Fibroblast of the aortic adventitia (primary cell): ENCODE measurements at regions not wholly inside any gene's neighbourhood (a gene's known extent, or its start where the extent isn't known, plus 50 kb on each side); places are given as distances from the start of the nearest gene placed in this dataset.
A peak's percentile ranks its signal among the peaks of the same experiment; 100 is the strongest.
"Not testable (repeated sequence)": the region's sequence is repeated elsewhere in the genome, so short reads cannot be mapped to it uniquely, and the experiment has no call there.

Experiments used
- DNase-seq: peaks from one replicate; pipeline ENCODE4 v3.0.0-alpha.2; 2010; ENCODE audit warnings: low read depth
- H3K4me3 ChIP-seq: 2 replicates; pipeline ENCODE4 v1.5.1; 2011; ENCODE audit warnings: low read depth, mild to moderate bottlenecking, control low read depth, low read length, moderate library complexity
- TF ChIP-seq, protein P1 (sequence below): IDR thresholded peaks from 2 replicates; pipeline ENCODE4 v1.5.1; 2011; ENCODE audit warnings: mild to moderate bottlenecking, low read length, control low read depth, inconsistent platforms; ENCODE audit not compliant: insufficient read depth

DNA sequence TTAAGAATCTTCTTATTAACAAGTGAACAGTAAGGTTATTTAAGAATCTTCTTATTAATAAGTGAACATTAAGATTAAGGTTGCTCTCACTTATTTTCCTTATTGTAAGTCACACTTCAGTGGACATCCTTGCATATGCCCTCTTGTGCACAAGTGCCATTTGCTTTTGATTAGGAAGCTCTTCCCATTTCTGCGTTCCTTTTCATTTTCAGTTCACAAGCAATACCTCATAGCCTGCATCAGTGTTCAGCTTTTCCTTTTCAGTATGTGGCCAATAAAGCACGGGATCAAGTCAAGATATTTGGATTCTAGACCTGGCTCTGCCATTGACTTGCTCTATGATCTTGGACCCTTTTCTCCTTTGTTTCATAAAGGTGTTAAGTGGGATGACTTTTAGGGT is 158.7 kb downstream of the DISP1 start:
- DNase-seq, result no peak

DNA sequence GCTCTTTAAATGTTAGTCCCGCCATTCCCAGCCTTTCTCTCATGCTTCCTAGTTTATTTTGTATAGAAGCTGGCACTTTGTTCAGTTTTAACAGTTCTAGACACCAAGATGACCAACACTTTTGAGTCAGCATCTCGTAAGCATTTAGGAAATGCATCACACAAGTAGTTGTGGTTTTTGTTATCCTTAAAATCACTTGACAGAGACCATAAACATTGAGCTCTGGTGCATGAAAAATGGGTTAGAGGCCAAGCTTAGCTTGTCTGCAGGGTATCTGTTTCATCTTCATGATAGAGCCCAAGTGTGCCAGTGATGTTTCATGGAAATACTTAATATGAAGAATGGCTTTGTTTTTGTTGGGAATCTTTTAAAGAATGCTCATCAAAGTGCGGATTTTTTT is 159.7 kb downstream of the DISP1 start:
- TF ChIP-seq, protein P1, sequence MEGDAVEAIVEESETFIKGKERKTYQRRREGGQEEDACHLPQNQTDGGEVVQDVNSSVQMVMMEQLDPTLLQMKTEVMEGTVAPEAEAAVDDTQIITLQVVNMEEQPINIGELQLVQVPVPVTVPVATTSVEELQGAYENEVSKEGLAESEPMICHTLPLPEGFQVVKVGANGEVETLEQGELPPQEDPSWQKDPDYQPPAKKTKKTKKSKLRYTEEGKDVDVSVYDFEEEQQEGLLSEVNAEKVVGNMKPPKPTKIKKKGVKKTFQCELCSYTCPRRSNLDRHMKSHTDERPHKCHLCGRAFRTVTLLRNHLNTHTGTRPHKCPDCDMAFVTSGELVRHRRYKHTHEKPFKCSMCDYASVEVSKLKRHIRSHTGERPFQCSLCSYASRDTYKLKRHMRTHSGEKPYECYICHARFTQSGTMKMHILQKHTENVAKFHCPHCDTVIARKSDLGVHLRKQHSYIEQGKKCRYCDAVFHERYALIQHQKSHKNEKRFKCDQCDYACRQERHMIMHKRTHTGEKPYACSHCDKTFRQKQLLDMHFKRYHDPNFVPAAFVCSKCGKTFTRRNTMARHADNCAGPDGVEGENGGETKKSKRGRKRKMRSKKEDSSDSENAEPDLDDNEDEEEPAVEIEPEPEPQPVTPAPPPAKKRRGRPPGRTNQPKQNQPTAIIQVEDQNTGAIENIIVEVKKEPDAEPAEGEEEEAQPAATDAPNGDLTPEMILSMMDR, result no peak
- peak; percentile 96 for DNase-seq
- no peak overlapping the region for H3K4me3 ChIP-seq

More for the DNA sequence above, 158.7 kb downstream of the DISP1 start:
- no peak overlapping the region for H3K4me3 ChIP-seq
- TF ChIP-seq, protein P1, result no peak

DNA sequence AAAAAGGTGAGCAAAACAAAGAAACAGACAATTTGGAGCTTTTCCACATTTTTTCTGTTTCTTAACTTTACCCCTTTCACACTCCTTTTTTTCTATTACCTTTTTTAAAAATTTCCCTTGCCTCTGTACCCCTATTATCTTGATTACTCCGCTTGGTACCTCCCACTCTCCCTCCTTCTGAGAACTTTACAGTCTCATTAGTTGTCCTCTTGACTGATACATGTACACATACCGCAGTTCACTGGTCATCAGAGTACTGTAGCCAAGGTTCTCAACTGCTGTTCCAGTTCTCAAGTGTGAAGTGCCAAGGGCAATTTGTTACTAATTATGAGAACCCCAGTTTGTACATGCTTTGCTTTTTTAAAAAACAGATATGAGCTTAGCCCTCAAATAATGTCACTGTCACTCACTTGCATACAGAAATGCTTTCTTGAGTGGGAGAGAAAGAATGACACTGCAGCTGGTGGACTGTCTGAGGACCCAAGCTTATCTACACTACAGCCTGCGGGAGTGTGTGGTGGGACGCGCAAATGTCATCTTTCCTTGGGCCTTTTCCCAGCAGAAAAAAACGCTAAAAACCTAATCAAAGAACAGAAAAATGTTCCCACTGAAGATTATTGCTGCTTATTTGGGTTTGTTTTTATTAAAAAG is 160.8 kb downstream of the DISP1 start:
- TF ChIP-seq, protein P1, result no peak
- H3K4me3 ChIP-seq, result no peak overlapping the region
- DNase-seq, result peak; percentile 54

DNA sequence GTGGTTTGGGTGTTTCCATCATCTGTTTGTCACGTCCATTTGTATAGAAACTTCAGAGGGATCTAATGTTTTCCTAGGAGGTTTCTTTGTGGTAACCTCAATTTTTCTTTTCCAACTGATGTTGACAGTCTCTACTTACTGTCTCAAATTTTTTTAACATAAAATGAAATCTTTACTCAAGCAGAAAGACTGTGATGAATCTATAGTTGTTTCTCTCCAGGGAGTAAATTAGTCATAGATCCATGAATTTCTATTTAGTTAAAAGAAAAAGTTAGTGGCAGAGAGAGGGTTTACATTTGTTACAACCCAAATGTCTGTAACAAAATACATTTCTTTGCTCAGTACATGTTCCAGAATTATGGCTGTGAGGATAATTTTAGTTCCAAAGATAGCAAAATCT is 161.6 kb downstream of the DISP1 start:
- no peak overlapping the region for H3K4me3 ChIP-seq
- TF ChIP-seq, protein P1, result no peak
- peak; percentile 33 for DNase-seq

DNA sequence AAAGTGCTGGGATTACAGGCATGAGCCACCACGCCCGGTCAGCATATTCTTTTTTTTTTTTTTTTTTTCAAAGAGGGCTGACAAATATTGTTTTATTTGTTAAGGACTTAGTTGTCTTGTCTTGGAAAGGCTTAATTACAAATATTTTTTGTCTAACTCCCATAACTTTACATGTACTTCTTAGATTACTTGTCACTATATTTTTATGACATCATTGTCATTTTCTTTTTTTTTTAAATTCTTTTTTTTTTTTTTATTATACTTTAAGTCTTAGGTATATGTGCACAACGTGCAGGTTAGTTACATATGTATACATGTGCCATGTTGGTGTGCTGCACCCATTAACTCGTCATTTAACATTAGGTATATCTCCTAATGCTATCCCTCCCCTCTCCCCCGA is 162.5 kb downstream of the DISP1 start:
- not testable (repeated sequence) for H3K4me3 ChIP-seq, DNase-seq

DNA sequence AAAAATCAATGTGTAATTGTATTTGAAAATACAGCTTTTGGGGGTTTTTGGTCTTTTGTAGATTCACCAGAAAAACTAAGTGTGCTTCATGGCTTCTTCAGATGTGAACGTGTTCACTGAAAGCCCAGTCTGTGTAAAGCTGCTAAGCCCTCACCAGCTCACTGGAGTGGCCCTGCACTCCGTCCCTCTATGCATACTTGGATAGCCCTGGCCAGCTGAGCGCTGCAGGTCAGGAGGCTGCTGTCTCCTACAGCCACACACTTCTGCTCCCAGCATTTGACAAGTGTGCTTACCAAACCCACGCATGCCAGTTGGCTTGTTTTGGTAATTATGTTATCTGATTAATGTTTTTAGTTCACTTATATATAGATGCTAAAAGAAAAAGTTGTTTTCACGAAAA is 163.5 kb downstream of the TLR5 start:
- no peak for DNase-seq
- TF ChIP-seq, protein P1, result no peak
- no peak overlapping the region for H3K4me3 ChIP-seq

DNA sequence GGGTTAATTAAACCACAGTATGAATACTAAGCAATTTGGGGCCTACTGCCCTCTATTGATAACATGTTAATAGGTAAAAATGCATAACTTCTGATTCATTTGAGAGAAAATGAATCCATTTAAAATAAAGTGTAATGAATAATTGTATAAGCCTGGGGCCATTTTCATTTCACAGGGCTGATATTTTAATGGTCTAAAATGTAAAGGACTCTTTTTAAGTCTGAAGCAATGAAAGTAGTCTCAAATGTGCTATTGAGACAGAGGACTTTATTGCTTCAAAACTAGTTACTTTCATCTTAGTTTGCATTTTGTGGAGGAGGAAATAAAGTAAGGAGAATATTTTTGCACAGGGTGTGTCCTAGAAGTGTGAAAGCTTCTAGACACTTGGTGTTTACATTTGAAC is 155.4 kb downstream of the TLR5 start:
- DNase-seq, result no peak
- TF ChIP-seq, protein P1, result no peak
- no peak overlapping the region for H3K4me3 ChIP-seq
